ENCODE measurements at regions not wholly inside any gene's neighbourhood (a gene's known extent, or its start where the extent isn't known, plus 50 kb on each side); places are given as distances from the start of the nearest gene placed in this dataset.

DNA sequence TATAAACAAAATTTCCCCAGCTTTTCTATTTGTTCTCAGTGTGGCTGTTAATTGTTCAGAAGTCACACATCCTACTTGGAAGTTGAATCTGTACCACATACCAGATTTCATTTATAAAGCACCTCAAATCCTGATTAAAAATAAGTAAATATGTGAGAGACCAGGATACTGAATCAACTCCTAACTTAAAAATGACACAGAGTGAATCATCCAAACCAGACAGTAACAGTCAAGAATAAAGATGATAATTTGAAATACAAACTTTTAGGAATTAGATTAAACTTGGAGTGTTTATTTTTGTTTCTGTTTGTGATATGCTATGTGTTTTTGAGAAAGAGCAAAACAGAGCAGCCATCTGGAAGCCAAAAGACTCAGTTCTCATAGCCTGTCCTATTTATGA, 633.2 kb upstream of the RORB start:
- no peaks in the 10 kb centered on the region for H3K9me3 Mint-ChIP-seq (ENCODE audit: unreplicated experiment)
- H3K36me3 Mint-ChIP-seq (ENCODE audit: low read depth, unreplicated experiment) = no peaks in the 10 kb centered on the region
- no peaks in the 10 kb centered on the region for H3K4me1 Mint-ChIP-seq (ENCODE audit: unreplicated experiment)
- no peak for DNase-seq (ENCODE audit: low spot score)
- no peak overlapping the region for H3K4me3 Mint-ChIP-seq (ENCODE audit: unreplicated experiment)
- no peak for TF ChIP-seq CTCF (IDR thresholded peaks at IDR 0.05; ENCODE audit: unreplicated experiment)
- H3K27ac Mint-ChIP-seq (ENCODE audit: unreplicated experiment) = no peak overlapping the region
- no peaks in the 10 kb centered on the region for H3K27me3 Mint-ChIP-seq (ENCODE audit: unreplicated experiment)

DNA sequence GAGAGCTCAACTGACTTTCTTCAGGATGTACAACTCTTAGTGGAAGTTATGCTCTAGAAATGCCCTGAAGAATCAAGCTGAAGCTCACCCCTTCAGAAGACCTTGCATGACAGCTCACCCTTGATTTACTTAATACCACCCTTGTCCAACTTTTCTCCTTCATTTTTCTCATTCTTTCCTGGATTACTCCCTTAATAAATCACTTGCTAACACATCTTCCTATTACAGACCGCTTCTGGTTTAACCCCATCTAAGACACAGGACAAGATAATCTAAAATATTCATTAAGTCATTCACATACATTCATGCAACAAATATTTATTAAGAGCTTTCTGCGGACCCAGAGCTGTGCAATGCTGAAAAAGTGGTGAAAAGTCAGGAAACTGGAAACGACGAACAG, 630.7 kb upstream of the RORB start:
- Mint-ChIP-seq H3K27me3 (ENCODE audit: unreplicated experiment) (no peaks in the 10 kb centered on the region), H3K27ac (ENCODE audit: unreplicated experiment) (no peak overlapping the region), H3K9me3 (ENCODE audit: unreplicated experiment) (no peaks in the 10 kb centered on the region), H3K4me1 (ENCODE audit: unreplicated experiment) (no peaks in the 10 kb centered on the region), H3K4me3 (ENCODE audit: unreplicated experiment) (no peak overlapping the region), H3K36me3 (ENCODE audit: low read depth, unreplicated experiment) (no peaks in the 10 kb centered on the region)
- no peak for TF ChIP-seq CTCF (IDR thresholded peaks at IDR 0.05; ENCODE audit: unreplicated experiment)
- no peak for DNase-seq (ENCODE audit: low spot score)

- no peaks in the 10 kb centered on the region for H3K4me1 Mint-ChIP-seq (ENCODE audit: unreplicated experiment)
- H3K4me3 Mint-ChIP-seq (ENCODE audit: unreplicated experiment) = no peak overlapping the region
- TF ChIP-seq CTCF (IDR thresholded peaks at IDR 0.05; ENCODE audit: unreplicated experiment) = no peak
- DNase-seq (ENCODE audit: low spot score) = no peak
- no peaks in the 10 kb centered on the region for H3K9me3 Mint-ChIP-seq (ENCODE audit: unreplicated experiment)
- no peak overlapping the region for H3K27ac Mint-ChIP-seq (ENCODE audit: unreplicated experiment)
- no peaks in the 10 kb centered on the region for H3K36me3 Mint-ChIP-seq (ENCODE audit: low read depth, unreplicated experiment)
- no peaks in the 10 kb centered on the region for H3K27me3 Mint-ChIP-seq (ENCODE audit: unreplicated experiment)
Measured at GRCh38 chr9:73869264-73869663, 627.9 kb upstream of the RORB start.

GRCh38 chr9:73871636-73872035, 625.5 kb upstream of the RORB start:
- no peak overlapping the region for H3K4me3 Mint-ChIP-seq (ENCODE audit: unreplicated experiment)
- H3K36me3 Mint-ChIP-seq (ENCODE audit: low read depth, unreplicated experiment) = no peaks in the 10 kb centered on the region
- no peaks in the 10 kb centered on the region for H3K9me3 Mint-ChIP-seq (ENCODE audit: unreplicated experiment)
- DNase-seq (ENCODE audit: low spot score) = no peak
- no peaks in the 10 kb centered on the region for H3K4me1 Mint-ChIP-seq (ENCODE audit: unreplicated experiment)
- H3K27ac Mint-ChIP-seq (ENCODE audit: unreplicated experiment) = no peak overlapping the region
- no peak for TF ChIP-seq CTCF (IDR thresholded peaks at IDR 0.05; ENCODE audit: unreplicated experiment)
- H3K27me3 Mint-ChIP-seq (ENCODE audit: unreplicated experiment) = no peaks in the 10 kb centered on the region

GRCh38 chr9:73872701-73873100, 624.4 kb upstream of the RORB start:
- DNase-seq (ENCODE audit: low spot score) = no peak
- no peak for TF ChIP-seq CTCF (IDR thresholded peaks at IDR 0.05; ENCODE audit: unreplicated experiment)
- H3K4me3 Mint-ChIP-seq (ENCODE audit: unreplicated experiment) = no peak overlapping the region
- H3K27me3 Mint-ChIP-seq (ENCODE audit: unreplicated experiment) = no peaks in the 10 kb centered on the region
- no peaks in the 10 kb centered on the region for H3K9me3 Mint-ChIP-seq (ENCODE audit: unreplicated experiment)
- H3K36me3 Mint-ChIP-seq (ENCODE audit: low read depth, unreplicated experiment) = no peaks in the 10 kb centered on the region
- no peaks in the 10 kb centered on the region for H3K4me1 Mint-ChIP-seq (ENCODE audit: unreplicated experiment)
- H3K27ac Mint-ChIP-seq (ENCODE audit: unreplicated experiment) = no peak overlapping the region
